ENCODE measurements at regions not wholly inside any gene's neighbourhood (a gene's known extent, or its start where the extent isn't known, plus 50 kb on each side); places are given as distances from the start of the nearest gene placed in this dataset.
"Not testable (repeated sequence)": the region's sequence is repeated elsewhere in the genome, so short reads cannot be mapped to it uniquely, and the experiment has no call there.

DNA sequence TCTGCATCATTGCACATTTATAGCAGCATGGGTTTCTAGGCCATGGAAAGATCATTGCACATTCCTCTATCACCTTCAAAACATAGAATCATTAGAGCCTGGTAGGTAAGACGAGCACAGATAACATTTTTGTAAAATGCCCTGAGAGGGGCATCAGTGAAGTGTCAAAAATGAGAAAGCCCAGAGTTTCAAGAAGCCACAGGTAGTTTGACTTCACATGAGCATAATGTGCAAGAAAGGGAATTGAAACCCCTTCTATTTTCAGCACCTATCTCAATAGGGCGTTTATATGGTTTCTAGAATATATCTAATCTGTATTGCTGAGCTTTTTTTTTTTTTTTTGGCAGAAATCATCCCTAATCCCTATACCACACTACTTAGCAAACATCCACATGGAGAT lies 2441.7 kb downstream of the ARAP2 start:
- no peak for DNase-seq (ENCODE audit: low read depth)

- DNase-seq (ENCODE audit: low read depth) = no peak
Observed at GRCh38 chr4:33825685-33826084, 2418.6 kb downstream of the ARAP2 start.

DNA sequence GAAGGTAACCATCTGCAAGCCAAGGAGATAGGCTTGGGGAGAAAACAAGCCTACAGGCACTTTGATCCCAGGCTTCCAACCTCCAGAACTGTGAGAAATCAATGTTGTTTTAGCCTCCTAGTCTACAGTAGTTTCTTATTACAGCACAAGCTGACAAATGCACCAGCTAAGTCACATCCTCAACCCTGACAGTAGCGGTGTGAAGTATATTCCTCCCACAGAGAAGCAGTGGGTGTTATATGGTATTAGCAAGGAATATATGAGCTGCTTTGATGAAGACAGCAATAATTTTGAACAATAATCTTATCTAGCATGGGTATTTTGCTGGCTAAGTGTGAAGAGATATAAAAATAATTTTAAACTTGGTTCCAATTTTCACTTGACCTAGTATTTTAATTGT lies 2415.0 kb downstream of the ARAP2 start:
- DNase-seq (ENCODE audit: low read depth) = not testable (repeated sequence)

DNA sequence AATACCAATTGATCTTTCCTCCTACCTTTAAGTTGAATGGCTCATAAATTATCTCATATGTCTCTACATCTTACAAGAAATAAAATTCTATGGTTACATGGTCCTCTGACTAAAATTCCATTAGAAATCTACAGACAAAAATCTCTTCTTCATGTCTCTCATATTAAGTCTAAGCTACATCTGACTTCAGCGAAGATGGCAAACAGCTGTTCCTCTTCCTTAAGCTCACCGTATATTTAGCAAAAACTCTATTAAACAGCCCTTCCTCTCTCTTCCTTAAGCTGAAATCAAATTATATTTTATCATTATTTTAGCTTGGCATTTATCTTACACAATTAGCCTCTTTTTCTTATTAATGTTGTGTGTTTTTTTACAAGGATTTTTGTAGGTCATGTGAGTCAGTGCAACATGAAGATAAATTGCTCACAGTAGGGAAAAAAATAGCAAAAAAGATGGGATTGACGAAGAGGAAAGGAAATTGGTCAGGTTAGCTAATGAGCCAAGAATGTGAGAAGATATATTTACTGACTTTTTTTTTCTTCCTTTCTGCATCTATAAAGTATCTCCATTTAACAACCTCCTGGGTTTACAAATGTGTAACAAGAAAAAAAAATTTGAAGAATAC lies 2412.8 kb downstream of the ARAP2 start:
- DNase-seq (ENCODE audit: low read depth) = peak; percentile 82

GRCh38 chr4:33835764-33836163 lies 2408.6 kb downstream of the ARAP2 start:
- DNase-seq (ENCODE audit: low read depth) = peak; percentile 74

DNA sequence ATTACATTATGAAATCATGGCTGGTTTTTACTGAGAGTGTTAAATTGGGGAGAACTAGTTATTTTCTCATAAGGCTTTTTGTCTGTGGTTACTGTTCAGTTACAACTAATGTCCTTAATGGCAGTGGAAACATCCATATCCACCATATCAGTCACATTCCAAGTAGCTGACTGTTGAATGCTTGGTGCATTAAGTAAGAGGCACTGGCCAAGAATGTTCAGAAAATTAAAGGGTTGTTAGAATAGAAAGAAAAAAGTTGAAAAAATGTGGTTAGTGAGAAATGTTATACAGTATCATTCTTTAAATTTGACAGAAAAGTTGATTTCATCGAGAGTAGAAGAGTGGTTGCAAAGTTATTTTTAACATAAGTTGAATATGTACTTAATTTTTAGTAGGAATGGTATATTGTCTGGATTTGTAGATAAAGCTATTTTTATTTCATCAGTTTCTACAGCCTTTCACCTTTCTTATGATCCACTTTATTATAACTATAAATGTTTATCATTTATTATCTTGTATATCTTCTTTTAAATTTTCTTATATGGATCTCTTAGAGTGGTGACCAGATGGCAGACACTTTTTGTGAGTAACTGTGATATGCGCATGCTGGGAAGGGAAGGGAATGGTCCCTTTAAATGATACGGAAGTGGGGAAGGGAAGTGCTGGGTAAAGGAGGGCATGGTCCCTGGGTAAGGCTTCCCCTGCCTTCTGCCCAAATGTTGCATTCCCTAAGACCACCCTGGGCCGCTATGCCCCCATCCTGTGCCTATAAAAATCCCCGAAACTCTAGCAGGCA lies 2407.1 kb downstream of the ARAP2 start:
- peak; percentile 88 for DNase-seq (ENCODE audit: low read depth)

- no peak for DNase-seq (ENCODE audit: low read depth)
Observed at GRCh38 chr4:33841120-33841519, 2403.2 kb downstream of the ARAP2 start.

DNA sequence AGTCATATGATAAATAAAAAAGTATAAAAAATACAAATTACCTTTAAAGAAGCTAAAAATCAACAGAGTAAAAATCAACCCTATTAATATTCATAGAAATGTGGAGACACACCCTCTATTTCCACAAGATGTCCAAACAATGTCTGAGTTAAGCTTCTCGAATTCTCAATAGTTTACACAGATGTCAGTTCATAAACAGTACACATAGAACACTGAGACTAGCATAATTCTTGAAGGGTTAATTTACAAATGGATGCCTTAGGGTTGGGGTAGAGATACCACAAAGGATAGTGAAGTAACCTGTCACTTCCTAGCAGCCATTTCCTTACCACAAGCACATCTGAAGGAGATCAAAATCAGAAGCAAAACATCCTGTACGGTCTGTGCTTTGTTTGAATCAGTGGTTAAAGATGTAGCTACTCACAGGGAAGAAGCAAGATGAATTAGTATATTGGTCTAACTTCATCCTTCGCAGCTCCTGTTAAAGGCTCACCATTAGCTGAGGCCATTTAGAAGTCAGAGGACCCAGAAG lies 2393.9 kb downstream of the ARAP2 start:
- peak; percentile 56 for DNase-seq (ENCODE audit: low read depth)

DNA sequence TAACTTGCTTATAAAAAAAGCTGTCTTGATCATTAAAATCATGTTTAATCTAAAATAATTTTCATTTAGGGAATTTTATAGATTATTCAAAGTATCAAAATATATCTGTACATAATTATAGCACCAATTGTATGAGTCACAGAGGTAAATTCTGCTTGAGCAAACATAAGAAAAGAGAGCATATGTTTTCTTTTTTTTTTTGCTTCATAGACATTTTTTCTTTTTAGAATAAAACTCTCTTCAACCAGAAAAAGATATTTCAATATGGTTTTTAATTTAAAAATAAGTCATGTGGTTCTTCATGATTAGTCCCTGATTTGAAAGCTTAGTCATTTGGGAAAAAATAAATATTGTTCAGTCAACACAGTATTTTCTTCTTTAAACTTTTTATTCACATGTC lies 2390.6 kb downstream of the ARAP2 start:
- not testable (repeated sequence) for DNase-seq (ENCODE audit: low read depth)

DNA sequence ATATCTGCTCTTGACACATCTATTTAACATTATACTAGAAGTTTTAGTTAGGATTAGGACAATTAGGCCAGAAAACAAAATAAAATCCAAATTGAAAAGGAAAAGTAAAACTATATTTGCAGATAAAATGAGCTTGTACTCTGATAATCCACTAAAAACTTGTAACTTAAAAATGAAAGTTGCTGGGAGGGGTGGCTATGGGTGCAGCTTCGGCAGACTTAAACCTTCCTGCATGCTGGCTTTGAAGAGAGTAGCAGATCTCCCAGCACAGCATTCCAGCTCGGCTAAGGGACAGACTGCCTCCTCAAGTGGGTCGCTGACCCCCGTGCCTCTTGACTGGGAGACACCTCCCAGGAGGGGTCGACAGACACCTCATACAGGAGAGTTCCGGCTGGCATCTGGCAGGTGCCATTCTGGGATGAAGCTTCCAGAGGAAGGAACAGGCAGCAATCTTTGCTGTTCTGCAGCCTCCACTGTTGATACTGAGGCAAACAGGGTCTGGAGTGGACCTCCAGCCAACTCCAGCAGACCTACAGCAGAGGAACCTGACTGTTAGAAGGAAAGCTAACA lies 2379.9 kb downstream of the ARAP2 start:
- DNase-seq (ENCODE audit: low read depth) = no peak

- no peak for DNase-seq (ENCODE audit: low read depth)
Observed at GRCh38 chr4:33873791-33874190, 2370.5 kb downstream of the ARAP2 start.

DNA sequence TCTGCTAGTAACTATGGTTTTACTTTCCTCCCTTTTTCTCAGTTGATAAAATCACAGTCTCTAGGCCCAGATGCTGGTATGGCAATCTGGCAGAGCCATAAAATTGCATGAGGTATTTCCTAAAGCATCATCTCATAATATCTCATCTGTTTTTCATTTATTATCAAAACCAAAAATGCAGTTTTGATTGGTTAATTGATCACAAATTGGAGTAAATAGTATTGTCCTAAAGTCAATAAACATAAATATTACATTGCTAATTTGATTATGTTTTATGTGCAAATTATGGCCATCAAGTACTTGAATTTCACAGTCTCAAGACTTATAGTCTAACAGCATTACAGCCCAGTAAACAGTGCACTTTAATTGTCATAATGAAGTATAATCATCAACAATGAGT lies 2365.6 kb downstream of the ARAP2 start:
- no peak for DNase-seq (ENCODE audit: low read depth)

DNA sequence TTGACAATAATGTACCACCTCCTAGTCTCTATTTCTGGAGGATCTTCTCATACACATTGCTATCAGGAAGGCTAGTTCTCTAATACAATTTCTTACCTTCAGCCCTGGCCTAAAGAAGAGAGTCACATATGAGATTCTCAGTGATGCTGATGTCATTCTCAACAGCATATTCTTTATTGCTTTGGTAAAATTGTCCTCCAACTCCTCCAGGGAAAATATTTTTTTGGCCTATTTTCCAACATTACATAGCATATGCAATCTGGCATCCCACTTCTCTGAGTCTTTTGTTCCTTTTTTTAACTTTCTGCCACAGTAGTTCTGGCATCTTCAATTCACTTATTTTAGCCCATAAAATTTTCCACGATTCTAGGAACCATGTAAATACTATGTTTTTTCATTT lies 2363.1 kb downstream of the ARAP2 start:
- no peak for DNase-seq (ENCODE audit: low read depth)

- DNase-seq (ENCODE audit: low read depth) = peak; percentile 77
Observed at GRCh38 chr4:33882246-33882990, 2361.9 kb downstream of the ARAP2 start.

DNA sequence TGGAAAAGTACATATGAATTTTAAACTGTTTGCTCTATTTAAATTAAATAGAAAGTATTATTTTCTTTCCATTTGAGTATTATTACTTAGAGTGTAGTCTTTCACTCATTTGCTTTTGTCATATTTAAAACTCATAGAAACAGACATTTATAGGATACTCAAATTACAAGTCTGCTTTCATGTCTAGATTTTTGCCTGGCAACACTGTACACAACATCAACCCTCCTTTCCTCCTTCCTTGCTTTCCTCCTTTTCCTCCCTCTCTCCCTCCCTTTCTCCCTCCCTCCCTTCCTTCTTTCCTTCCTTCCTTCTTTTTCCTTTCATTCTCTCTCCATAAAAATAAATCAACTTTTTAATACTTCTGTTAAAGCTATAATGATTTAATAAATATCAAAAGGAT lies 2361.2 kb downstream of the ARAP2 start:
- no peak for DNase-seq (ENCODE audit: low read depth)

GRCh38 chr4:33886356-33886755 lies 2358.0 kb downstream of the ARAP2 start:
- DNase-seq (ENCODE audit: low read depth) = no peak

GRCh38 chr4:33890841-33891240 lies 2353.5 kb downstream of the ARAP2 start:
- no peak for DNase-seq (ENCODE audit: low read depth)

DNA sequence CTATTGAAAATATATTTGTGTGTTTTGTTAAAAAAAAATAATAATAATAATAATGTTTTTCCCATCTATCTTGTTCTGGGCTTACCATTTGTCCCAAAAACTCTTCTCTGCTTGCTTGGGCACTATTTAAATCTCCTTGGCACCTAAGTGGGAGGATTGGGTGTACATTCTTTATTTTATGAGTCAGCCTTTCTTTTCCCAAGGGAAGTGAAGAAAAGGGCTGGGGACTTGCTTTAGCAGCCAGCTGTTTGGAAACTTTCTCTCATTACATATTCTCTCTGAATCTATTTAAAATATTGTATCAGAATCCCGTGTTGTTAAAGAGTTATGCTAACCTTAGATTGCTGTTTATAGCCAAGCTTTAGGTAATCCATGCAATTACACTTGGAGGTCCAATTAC lies 2332.4 kb downstream of the ARAP2 start:
- DNase-seq (ENCODE audit: low read depth) = no peak

- DNase-seq (ENCODE audit: low read depth) = peak; percentile 33
Observed at GRCh38 chr4:33914386-33914785, 2329.9 kb downstream of the ARAP2 start.

DNA sequence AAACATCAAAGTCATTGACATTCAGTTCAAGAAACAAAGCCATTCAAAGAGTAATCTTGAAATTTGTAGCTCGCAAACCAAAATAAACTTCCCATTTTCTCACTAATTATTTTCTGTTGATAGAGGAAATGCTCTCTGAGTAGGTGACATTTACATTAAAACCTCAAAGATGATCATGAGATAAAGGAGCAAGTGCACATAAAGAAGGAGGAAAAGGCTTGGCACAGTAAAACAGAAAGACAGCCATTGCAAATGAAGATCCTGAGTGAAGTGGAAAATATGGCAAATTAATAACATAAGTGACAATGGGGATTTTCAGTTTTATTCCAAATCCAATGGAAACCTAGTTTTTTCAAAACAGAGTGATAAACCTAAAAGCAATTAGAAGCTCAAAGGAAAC lies 2320.8 kb downstream of the ARAP2 start:
- no peak for DNase-seq (ENCODE audit: low read depth)

DNA sequence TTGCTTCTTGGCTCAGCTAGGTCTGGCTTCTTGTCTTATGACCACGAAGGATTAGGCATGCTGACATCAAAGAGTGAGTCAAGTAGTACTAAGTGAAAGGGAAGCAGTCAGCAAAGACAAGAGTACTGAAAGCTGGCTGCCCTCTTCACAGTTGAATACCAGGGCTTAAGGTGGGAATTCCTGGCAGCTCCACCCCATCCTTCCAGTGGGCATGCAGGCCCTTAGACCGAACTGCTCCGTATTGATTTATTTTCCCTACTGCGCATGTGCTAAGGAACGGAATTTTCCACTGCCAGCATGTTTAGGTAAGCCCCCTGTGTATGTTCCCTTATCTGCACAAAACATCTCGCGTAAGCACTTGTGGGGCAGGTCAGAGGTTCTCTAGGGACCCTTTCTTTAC lies 2320.1 kb downstream of the ARAP2 start:
- DNase-seq (ENCODE audit: low read depth) = peak; percentile 73

- DNase-seq (ENCODE audit: low read depth) = peak; percentile 13
Observed at GRCh38 chr4:33924811-33925210, 2319.5 kb downstream of the ARAP2 start.
